ENCODE measurements at regions not wholly inside any gene's neighbourhood (a gene's known extent, or its start where the extent isn't known, plus 50 kb on each side); places are given as distances from the start of the nearest gene placed in this dataset.

GRCh38 chr15:97237160-97237559, 723.3 kb upstream of the ARRDC4 start:
- no peak for DNase-seq (ENCODE audit: low spot score in 2 of 2)
- no peak for TF ChIP-seq CTCF (IDR thresholded peaks at IDR 0.05)
- no peak for TF ChIP-seq POLR2A (IDR thresholded peaks at IDR 0.05)
- intact Hi-C loops (cut with DNase I; ENCODE audit: low total_unique reads): no loop called here
- 92 to 94% methylated on average over 6 of the region's 6 CpGs for WGBS, 2 donors
- H3K4me3 ChIP-seq (ENCODE audit: low read depth, poor library complexity, severe bottlenecking): no peak overlapping the region

- no peak for DNase-seq (ENCODE audit: low spot score in 2 of 2)
- no peak for TF ChIP-seq CTCF (IDR thresholded peaks at IDR 0.05)
- TF ChIP-seq POLR2A (IDR thresholded peaks at IDR 0.05): no peak
- intact Hi-C loops (cut with DNase I; ENCODE audit: low total_unique reads): no loop called here
- WGBS, 2 donors: 84 to 93% methylated on average over 1 of the region's 1 CpG
- H3K4me3 ChIP-seq (ENCODE audit: low read depth, poor library complexity, severe bottlenecking): no peak overlapping the region
Observed at GRCh38 chr15:97248376-97248775, 712.1 kb upstream of the ARRDC4 start.

GRCh38 chr15:97259943-97260342, 700.6 kb upstream of the ARRDC4 start:
- H3K4me3 ChIP-seq (ENCODE audit: low read depth, poor library complexity, severe bottlenecking): no peak overlapping the region
- WGBS, 2 donors: 44 to 55% methylated on average over 3 of the region's 3 CpGs
- intact Hi-C loops (cut with DNase I; ENCODE audit: low total_unique reads): no loop called here
- TF ChIP-seq POLR2A (IDR thresholded peaks at IDR 0.05): no peak
- TF ChIP-seq CTCF (IDR thresholded peaks at IDR 0.05): no peak
- no peak for DNase-seq (ENCODE audit: low spot score in 2 of 2)

GRCh38 chr15:97301166-97301565, 659.3 kb upstream of the ARRDC4 start:
- H3K4me3 ChIP-seq (ENCODE audit: low read depth, poor library complexity, severe bottlenecking): no peak overlapping the region
- WGBS, 2 donors: 94 to 100% methylated on average over 3 of the region's 3 CpGs
- intact Hi-C loops (cut with DNase I; ENCODE audit: low total_unique reads): no loop called here
- no peak for DNase-seq (ENCODE audit: low spot score in 2 of 2)
- TF ChIP-seq CTCF (IDR thresholded peaks at IDR 0.05): no peak
- TF ChIP-seq POLR2A (IDR thresholded peaks at IDR 0.05): no peak

- WGBS, 2 donors: 55% methylated on average over 3 of the region's 3 CpGs
- intact Hi-C loops (cut with DNase I; ENCODE audit: low total_unique reads): no loop called here
- no peak for TF ChIP-seq POLR2A (IDR thresholded peaks at IDR 0.05)
- no peak for TF ChIP-seq CTCF (IDR thresholded peaks at IDR 0.05)
- no peak for DNase-seq (ENCODE audit: low spot score in 2 of 2)
- H3K4me3 ChIP-seq (ENCODE audit: low read depth, poor library complexity, severe bottlenecking): no peak overlapping the region
Observed at GRCh38 chr15:97316362-97316761, 644.1 kb upstream of the ARRDC4 start.

- intact Hi-C loops (cut with DNase I; ENCODE audit: low total_unique reads): no loop called here
- TF ChIP-seq POLR2A (IDR thresholded peaks at IDR 0.05): no peak
- TF ChIP-seq CTCF (IDR thresholded peaks at IDR 0.05): no peak
Observed at GRCh38 chr15:97317163-97317562, 643.3 kb upstream of the ARRDC4 start.

More at GRCh38 chr15:97317163-97317562, 643.3 kb upstream of the ARRDC4 start:
- DNase-seq (ENCODE audit: low spot score in 2 of 2): no peak
- H3K4me3 ChIP-seq (ENCODE audit: low read depth, poor library complexity, severe bottlenecking): no peak overlapping the region
- WGBS, 2 donors: 85 to 87% methylated on average over 3 of the region's 3 CpGs
